ENCODE measurements at regions not wholly inside any gene's neighbourhood (a gene's known extent, or its start where the extent isn't known, plus 50 kb on each side); places are given as distances from the start of the nearest gene placed in this dataset.

DNA sequence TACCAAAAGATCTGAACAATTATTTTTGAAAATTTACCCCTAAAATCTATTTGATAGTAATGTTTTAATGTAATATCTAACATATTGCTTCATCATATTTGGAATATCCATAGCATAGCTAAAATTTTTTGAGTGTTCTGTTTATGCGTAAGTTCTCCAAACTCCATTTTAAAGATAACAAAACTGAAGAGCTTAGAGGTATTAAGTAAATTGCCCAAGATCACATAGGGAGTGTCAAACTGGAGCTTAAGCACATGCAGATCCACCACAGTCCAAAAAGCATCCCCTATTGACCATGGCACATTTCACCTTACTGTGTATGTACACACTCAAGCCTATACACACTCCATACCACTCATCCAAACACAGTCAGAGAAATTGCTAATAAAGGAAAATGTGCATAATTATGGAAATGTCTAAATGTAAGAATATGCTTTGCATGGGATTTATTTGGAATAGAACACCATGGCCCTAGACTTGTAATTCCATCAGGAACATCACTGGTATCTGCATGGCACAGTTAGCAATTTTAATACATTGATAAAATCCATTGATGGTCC, 85.2 kb upstream of the TGFBR2 start:
- no peaks in the 10 kb centered on the region for H3K27me3 ChIP-seq (ENCODE audit: control insufficient read depth, insufficient read depth, low read length)
- POLR2A ChIA-PET, result no interaction called here
- H3K4me3 ChIP-seq (ENCODE audit: low read depth, low read length), result no peak overlapping the region
- no peak overlapping the region for H3K27ac ChIP-seq (ENCODE audit: low read depth, low read length)
- DNase-seq (ENCODE audit: low read depth, low spot score), result no peak
- H3K9me3 ChIP-seq (ENCODE audit: control insufficient read depth, insufficient read depth, low read length), result no peaks in the 10 kb centered on the region
- CTCF ChIA-PET, result interaction anchor here (1.0 to 1.1 kb wide), 2 partner anchors 67 to 173 kb away, joined by 3 to 4 read pairs; no protein-coding TSS in a partner anchor
- TF ChIP-seq, protein P1, sequence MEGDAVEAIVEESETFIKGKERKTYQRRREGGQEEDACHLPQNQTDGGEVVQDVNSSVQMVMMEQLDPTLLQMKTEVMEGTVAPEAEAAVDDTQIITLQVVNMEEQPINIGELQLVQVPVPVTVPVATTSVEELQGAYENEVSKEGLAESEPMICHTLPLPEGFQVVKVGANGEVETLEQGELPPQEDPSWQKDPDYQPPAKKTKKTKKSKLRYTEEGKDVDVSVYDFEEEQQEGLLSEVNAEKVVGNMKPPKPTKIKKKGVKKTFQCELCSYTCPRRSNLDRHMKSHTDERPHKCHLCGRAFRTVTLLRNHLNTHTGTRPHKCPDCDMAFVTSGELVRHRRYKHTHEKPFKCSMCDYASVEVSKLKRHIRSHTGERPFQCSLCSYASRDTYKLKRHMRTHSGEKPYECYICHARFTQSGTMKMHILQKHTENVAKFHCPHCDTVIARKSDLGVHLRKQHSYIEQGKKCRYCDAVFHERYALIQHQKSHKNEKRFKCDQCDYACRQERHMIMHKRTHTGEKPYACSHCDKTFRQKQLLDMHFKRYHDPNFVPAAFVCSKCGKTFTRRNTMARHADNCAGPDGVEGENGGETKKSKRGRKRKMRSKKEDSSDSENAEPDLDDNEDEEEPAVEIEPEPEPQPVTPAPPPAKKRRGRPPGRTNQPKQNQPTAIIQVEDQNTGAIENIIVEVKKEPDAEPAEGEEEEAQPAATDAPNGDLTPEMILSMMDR (IDR thresholded peaks at IDR 0.05; ENCODE audit: low read depth, low read length), result no peak

DNA sequence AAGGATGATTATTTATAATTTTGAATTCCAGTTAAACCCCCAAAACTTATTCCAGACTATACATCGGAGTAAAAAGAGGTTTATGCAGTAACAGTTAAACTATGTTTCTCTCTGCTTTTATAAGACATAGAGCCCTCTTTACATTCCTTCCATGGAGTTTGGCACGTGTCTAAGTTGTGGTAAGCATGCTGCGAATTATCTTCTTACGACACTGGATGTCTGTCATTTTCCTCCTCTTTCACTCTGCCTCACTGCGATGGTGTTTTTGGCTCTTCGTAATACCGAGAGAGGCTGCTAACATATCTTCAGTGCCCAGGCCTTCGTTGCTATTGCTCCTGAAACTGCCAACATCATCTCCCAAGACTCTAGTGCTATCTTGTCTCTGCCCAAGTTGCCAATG, 83.9 kb upstream of the TGFBR2 start:
- CTCF ChIA-PET, result interaction anchor here (0.6 kb wide), 1 partner anchor 1447 kb away, joined by 8 read pairs; no protein-coding TSS in a partner anchor
- TF ChIP-seq, protein P1 (IDR thresholded peaks at IDR 0.05; ENCODE audit: low read depth, low read length), result no peak
- no peak overlapping the region for H3K27ac ChIP-seq (ENCODE audit: low read depth, low read length)
- no peaks in the 10 kb centered on the region for H3K27me3 ChIP-seq (ENCODE audit: control insufficient read depth, insufficient read depth, low read length)
- no peak overlapping the region for H3K4me3 ChIP-seq (ENCODE audit: low read depth, low read length)
- POLR2A ChIA-PET, result no interaction called here
- no peaks in the 10 kb centered on the region for H3K9me3 ChIP-seq (ENCODE audit: control insufficient read depth, insufficient read depth, low read length)
- DNase-seq (ENCODE audit: low read depth, low spot score), result no peak

DNA sequence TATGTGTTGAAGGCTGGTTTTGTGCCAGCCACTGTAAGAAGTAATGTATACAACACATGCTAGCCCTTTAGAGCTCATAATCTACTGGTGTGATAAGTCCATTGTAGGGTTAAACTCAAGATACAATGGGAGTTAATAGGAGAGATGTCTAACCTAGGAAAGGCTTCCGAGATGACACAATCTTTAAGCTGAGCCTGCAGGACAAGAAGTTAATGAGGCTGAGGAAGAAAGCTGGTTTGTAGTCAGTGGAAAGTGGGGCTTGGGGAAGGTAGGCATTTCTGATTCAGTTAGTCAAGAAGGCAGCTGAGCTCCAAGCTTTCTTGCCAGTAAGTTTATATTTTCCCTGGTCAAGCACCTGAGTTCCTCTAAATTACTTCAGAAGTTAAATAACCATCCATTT, 83.0 kb upstream of the TGFBR2 start:
- CTCF ChIA-PET, result no interaction called here
- TF ChIP-seq, protein P1 (IDR thresholded peaks at IDR 0.05; ENCODE audit: low read depth, low read length), result no peak
- Histone ChIP-seq H3K4me3 (ENCODE audit: low read depth, low read length) (no peak overlapping the region), H3K9me3 (ENCODE audit: control insufficient read depth, insufficient read depth, low read length) (no peaks in the 10 kb centered on the region), H3K27me3 (ENCODE audit: control insufficient read depth, insufficient read depth, low read length) (no peaks in the 10 kb centered on the region), H3K27ac (ENCODE audit: low read depth, low read length) (no peak overlapping the region)
- DNase-seq (ENCODE audit: low read depth, low spot score), result no peak
- POLR2A ChIA-PET, result no interaction called here

DNA sequence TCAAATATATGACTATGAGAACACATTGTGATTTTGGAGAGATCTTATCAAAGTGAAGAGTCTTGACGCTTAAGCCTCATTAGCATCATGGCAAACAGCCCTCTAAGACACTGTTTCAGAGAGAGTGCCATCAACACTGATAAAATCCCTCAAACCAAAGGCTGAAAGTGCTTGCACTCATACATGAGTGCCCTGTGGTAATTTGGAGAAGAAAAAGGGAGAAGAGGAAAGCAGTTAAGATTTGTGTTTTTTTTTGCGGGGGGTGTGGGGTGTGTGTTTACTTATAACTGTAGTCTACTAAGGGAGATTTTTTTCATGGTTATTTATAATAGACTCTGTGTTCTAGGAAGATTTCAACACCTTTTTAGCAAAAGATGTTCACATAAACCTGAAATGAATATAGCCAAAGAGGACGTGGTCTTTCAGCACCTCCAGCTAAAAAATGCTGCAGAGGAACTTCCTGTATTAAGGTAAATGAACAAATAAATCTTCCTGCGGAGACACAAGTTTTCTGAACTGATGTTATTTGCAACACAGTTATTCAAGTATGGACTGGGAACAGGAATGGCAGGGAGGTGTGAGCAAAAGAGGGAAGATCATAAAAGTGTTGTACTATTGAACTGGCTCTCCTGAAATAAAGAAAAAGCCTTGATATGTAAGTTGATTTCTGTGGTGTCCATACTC, 81.9 kb upstream of the TGFBR2 start:
- no peak overlapping the region for H3K4me3 ChIP-seq (ENCODE audit: low read depth, low read length)
- H3K27ac ChIP-seq (ENCODE audit: low read depth, low read length), result no peak overlapping the region
- CTCF ChIA-PET, result no interaction called here
- no peaks in the 10 kb centered on the region for H3K27me3 ChIP-seq (ENCODE audit: control insufficient read depth, insufficient read depth, low read length)
- POLR2A ChIA-PET, result no interaction called here
- H3K9me3 ChIP-seq (ENCODE audit: control insufficient read depth, insufficient read depth, low read length), result no peaks in the 10 kb centered on the region
- DNase-seq (ENCODE audit: low read depth, low spot score), result no peak
- TF ChIP-seq, protein P1 (IDR thresholded peaks at IDR 0.05; ENCODE audit: low read depth, low read length), result no peak

DNA sequence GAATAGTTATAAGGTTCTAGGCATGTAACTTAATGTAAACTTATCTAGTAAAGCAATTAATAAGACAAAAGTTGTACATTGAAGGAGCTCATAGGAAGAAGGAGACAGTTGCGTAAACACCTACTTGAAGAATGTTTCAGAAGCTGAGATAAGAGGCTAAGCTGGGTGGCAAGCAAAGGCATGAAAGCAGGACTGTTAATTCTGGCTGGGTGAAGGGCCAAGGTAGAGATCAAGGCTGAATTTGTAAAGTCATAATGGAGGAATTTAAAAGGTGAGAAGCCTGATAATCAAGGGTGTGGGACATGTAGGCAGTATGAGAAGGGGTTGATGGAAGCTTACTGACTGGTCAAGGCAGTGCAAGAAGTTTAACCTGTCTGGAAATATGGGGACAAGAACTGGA, 80.4 kb upstream of the TGFBR2 start:
- Histone ChIP-seq H3K27ac (ENCODE audit: low read depth, low read length) (no peak overlapping the region), H3K9me3 (ENCODE audit: control insufficient read depth, insufficient read depth, low read length) (no peaks in the 10 kb centered on the region), H3K4me3 (ENCODE audit: low read depth, low read length) (no peak overlapping the region), H3K27me3 (ENCODE audit: control insufficient read depth, insufficient read depth, low read length) (no peaks in the 10 kb centered on the region)
- no peak for DNase-seq (ENCODE audit: low read depth, low spot score)
- ChIA-PET CTCF (no interaction called here), POLR2A (no interaction called here)
- TF ChIP-seq, protein P1 (IDR thresholded peaks at IDR 0.05; ENCODE audit: low read depth, low read length), result no peak

Measured in AG04450 (cell line).